ENCODE measurements at regions not wholly inside any gene's neighbourhood (a gene's known extent, or its start where the extent isn't known, plus 50 kb on each side); places are given as distances from the start of the nearest gene placed in this dataset.

- DNase-seq (ENCODE audit: low read depth in 3 of 3, low spot score in 2 of 3), result no peak
Measured at GRCh38 chr2:193336781-193337180, 1142.0 kb upstream of the TMEFF2 start.

GRCh38 chr2:193334401-193334800 lies 1139.7 kb upstream of the TMEFF2 start:
- DNase-seq (ENCODE audit: low read depth in 3 of 3, low spot score in 2 of 3), result no peak

- no peak for DNase-seq (ENCODE audit: low read depth in 3 of 3, low spot score in 2 of 3)
Measured at GRCh38 chr2:193333539-193333938, 1138.8 kb upstream of the TMEFF2 start.

GRCh38 chr2:193332941-193333340 lies 1138.2 kb upstream of the TMEFF2 start:
- DNase-seq (ENCODE audit: low read depth in 3 of 3, low spot score in 2 of 3), result no peak

GRCh38 chr2:193331676-193332075 lies 1136.9 kb upstream of the TMEFF2 start:
- DNase-seq (ENCODE audit: low read depth in 3 of 3, low spot score in 2 of 3), result no peak

- DNase-seq (ENCODE audit: low read depth in 3 of 3, low spot score in 2 of 3), result no peak
Measured at GRCh38 chr2:193326296-193326695, 1131.6 kb upstream of the TMEFF2 start.

- DNase-seq (ENCODE audit: low read depth in 3 of 3, low spot score in 2 of 3), result no peak
Measured at GRCh38 chr2:193315428-193316091, 1120.8 kb upstream of the TMEFF2 start.

- no peak for DNase-seq (ENCODE audit: low read depth in 3 of 3, low spot score in 2 of 3)
Measured at GRCh38 chr2:193303464-193303863, 1108.7 kb upstream of the TMEFF2 start.

GRCh38 chr2:193294371-193294770 lies 1099.6 kb upstream of the TMEFF2 start:
- no peak for DNase-seq (ENCODE audit: low read depth in 3 of 3, low spot score in 2 of 3)

- DNase-seq (ENCODE audit: low read depth in 3 of 3, low spot score in 2 of 3), result no peak
Measured at GRCh38 chr2:193279361-193279760, 1084.6 kb upstream of the TMEFF2 start.

- DNase-seq (ENCODE audit: low read depth in 3 of 3, low spot score in 2 of 3), result no peak
Measured at GRCh38 chr2:193276988-193277387, 1082.3 kb upstream of the TMEFF2 start.

- DNase-seq (ENCODE audit: low read depth in 3 of 3, low spot score in 2 of 3), result no peak
Measured at GRCh38 chr2:193276560-193276959, 1081.8 kb upstream of the TMEFF2 start.

GRCh38 chr2:193276069-193276468 lies 1081.3 kb upstream of the TMEFF2 start:
- no peak for DNase-seq (ENCODE audit: low read depth in 3 of 3, low spot score in 2 of 3)

GRCh38 chr2:193272011-193272410 lies 1077.3 kb upstream of the TMEFF2 start:
- DNase-seq (ENCODE audit: low read depth in 3 of 3, low spot score in 2 of 3), result no peak

- DNase-seq (ENCODE audit: low read depth in 3 of 3, low spot score in 2 of 3), result no peak
Measured at GRCh38 chr2:193270816-193271215, 1076.1 kb upstream of the TMEFF2 start.

- DNase-seq (ENCODE audit: low read depth in 3 of 3, low spot score in 2 of 3), result no peak
Measured at GRCh38 chr2:193267496-193268002, 1072.8 kb upstream of the TMEFF2 start.

- DNase-seq (ENCODE audit: low read depth in 3 of 3, low spot score in 2 of 3), result no peak
Measured at GRCh38 chr2:193253014-193253530, 1058.3 kb upstream of the TMEFF2 start.

- DNase-seq (ENCODE audit: low read depth in 3 of 3, low spot score in 2 of 3), result no peak
Measured at GRCh38 chr2:193251909-193252308, 1057.2 kb upstream of the TMEFF2 start.

- DNase-seq (ENCODE audit: low read depth in 3 of 3, low spot score in 2 of 3), result no peak
Measured at GRCh38 chr2:193250389-193250788, 1055.7 kb upstream of the TMEFF2 start.

GRCh38 chr2:193240752-193241151 lies 1046.0 kb upstream of the TMEFF2 start:
- no peak for DNase-seq (ENCODE audit: low read depth in 3 of 3, low spot score in 2 of 3)

GRCh38 chr2:193231634-193232033 lies 1036.9 kb upstream of the TMEFF2 start:
- DNase-seq (ENCODE audit: low read depth in 3 of 3, low spot score in 2 of 3), result no peak

GRCh38 chr2:193228276-193228675 lies 1033.5 kb upstream of the TMEFF2 start:
- no peak for DNase-seq (ENCODE audit: low read depth in 3 of 3, low spot score in 2 of 3)

GRCh38 chr2:193222454-193222853 lies 1027.7 kb upstream of the TMEFF2 start:
- no peak for DNase-seq (ENCODE audit: low read depth in 3 of 3, low spot score in 2 of 3)
